Activated CD4-positive, alpha-beta T cell treated with anti-CD3 and anti-CD28 coated beads for 24 hours (primary cell): ENCODE measurements at regions not wholly inside any gene's neighbourhood (a gene's known extent, or its start where the extent isn't known, plus 50 kb on each side); places are given as distances from the start of the nearest gene placed in this dataset.
"Not testable (repeated sequence)": the region's sequence is repeated elsewhere in the genome, so short reads cannot be mapped to it uniquely, and the experiment has no call there.

Experiments used
- DNase-seq, 2 donors: peaks; one replicate each; pipeline ENCODE4 v3.0.0-alpha.2; 2020; ENCODE audit warnings: low read depth in 2 of 2

DNA sequence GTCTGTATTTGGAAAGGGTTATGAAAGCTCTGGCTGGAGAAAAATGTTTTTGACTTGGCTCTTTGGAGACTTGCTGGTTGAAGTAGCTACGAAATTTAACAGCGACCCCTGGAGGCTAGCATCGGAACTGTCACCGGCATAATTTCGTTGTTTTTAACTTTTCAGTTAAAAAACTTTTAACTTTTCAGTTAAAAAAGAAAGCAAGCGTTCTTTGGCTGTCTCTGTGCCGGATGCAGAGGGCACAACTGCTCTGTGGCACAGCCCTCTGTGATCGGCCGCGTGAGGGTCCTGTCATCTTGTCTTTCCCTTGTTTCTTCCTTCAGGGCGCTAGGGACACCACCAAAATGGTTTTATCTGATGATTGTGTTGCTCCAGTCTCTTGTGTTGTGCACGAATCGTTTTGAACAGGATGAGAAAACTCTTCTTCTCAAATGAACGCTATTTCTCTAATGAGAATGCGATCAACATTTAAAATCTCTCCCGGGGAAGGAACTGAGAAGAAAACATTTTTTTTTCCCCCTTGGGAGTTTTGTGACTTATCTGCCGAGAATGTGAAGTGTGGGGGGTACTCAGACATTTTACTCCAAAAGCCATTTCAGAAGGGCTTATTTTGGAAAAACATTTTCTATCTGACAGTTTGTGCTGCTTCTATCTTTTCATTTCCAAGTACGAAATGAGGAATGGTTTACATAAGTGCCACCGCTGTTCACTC, 57.1 kb downstream of the ADCYAP1 start:
- peak; percentile 13 to 27 for DNase-seq

DNA sequence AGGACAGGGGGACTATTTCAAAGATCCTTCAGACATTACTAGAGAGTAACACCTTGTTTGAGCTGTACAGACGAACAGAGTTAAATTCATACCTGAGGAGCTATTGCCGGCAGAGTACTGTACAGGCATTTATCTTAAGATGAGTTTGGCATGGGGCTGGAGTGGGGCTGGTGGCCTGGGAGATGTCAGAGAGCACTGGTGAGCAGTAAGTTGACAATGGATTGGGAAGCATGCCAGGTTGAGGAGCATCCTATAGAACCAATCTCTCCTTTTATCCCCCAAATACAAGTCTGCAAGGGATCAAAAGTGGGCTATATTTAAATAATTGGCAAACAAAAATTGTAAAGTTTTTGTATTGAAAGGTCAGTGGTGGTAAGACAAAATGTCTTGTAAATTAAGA, 58.6 kb downstream of the ADCYAP1 start:
- no peak for DNase-seq

DNA sequence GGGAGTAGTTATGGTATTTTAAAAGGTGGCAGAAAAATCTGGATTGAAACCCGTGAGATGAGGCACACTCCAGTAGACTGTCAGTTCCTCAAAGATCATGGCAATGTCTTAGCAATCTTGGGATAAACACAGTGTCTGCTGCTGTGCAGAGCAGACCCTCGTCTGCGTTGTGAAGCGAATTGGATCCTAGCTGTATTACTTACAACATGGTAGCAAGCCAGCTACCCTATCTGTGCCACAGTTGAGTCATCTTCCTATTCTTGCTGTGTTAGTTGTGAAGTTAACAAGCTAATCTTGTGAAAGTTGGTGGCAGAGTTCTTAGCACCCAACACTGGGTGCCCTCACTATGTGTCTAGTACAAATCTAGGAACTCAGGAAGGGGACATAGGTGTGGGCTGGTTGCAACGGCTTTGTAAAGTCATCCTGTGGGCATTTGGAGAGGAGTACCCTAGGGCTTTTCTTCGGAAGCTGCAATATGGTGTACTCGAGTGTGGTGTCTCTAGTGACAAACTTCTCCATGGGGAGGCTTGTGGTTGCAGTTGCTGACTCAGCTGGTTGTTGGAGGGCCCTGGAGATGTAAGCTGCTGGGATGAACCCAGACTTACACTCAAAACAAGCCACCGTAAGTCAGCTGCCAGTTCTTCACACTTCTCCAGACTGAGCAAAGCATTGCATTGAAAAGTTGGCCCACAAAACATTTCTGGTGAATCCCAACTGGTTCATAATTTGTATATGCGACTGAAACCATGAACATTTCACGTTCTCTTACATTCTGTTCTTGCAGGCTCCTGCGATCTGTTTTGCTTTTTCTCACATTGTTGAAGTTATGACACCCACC, 61.5 kb downstream of the ADCYAP1 start:
- no peak for DNase-seq

DNA sequence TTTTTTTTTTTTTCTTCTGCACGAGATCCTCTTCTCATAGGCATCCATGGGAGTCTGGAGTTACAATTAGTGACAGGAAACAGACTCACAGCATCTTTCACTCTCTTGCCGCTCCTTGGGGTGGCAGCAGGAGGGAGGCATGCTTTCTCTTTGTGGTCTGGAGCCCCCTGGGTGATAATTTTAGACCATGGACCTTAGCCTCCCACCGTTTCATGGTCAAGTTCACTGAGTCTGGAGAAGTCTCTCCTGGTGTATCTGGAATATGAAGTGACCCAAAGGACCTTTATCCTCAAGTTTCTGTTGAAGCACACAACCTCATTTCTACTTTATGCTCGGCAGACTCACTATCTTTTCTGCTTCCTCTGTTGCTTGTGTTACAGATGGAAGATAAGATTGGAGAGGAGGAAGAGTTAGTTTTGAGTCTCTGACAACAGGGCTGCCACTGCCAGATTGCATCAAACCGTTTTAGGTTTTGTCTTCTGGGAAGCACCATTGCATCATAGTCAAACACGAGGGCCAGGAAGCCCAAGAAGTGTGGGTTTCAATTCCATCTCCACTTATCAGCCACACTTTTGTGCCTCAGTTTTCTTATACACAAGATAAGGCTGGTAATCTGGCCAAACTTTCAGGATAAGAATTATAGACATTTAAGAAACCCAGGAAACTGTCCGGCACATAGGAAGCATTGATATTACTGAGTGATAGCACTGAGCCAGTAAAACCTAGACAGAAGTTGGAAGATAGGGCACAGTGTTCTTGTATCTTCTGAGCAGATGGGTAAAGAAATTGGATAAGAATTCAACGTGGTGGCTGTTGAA, 62.3 kb downstream of the ADCYAP1 start:
- DNase-seq, result no peak

DNA sequence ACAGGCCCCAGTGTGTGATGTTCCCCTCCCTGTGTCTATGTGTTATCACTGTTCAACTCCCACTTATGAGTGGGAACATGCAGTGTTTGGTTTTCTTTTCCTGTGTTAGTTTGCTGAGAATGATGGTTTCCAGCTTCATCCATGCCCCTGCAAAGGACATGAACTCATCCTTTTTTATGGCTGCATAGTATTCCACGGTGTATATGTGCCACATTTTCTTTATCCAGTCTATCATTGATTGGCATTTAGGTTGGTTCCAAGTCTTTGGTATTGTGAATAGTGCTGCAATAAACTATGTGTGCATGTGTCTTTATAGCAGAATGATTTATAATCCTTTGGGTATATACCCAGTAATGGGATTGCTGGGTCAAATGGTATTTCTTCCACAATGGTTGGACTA, 64.2 kb downstream of the ADCYAP1 start:
- DNase-seq, result not testable (repeated sequence)

DNA sequence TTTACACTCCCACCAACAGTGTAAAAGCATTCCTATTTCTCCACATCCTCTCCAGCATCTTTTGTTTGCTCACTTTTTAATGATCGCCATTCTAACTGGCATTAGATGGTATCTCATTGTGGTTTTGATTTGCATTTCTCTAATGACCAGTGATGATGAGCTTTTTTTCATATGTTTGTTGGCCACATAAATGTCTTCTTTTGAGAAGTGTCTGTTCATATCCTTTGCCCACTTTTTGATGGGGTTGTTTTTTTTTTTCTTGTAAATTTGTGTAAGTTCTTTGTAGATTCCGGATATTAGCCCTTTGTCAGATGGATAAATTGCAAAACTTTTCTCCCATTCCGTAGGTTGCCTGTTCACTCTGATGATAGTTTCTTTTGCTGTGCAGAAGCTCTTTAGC, 64.6 kb downstream of the ADCYAP1 start:
- not testable (repeated sequence) for DNase-seq

DNA sequence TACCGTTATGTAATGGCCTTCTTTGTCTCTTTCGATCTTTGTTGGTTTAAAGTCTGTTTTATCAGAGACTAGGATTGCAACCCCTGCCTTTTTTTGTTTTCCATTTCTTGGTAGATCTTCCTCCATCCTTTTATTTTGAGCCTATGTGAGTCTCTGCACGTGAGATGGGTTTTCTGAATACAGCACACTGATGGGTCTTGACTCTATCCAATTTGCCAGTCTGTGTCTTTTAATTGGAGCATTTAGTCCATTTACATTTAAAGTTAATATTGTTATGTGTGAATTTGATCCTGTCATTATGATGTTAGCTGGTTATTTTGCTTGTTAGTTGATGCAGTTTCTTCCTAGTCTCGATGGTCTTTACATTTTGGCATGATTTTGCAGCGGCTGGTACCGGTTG, 69.9 kb downstream of the ADCYAP1 start:
- not testable (repeated sequence) for DNase-seq

DNA sequence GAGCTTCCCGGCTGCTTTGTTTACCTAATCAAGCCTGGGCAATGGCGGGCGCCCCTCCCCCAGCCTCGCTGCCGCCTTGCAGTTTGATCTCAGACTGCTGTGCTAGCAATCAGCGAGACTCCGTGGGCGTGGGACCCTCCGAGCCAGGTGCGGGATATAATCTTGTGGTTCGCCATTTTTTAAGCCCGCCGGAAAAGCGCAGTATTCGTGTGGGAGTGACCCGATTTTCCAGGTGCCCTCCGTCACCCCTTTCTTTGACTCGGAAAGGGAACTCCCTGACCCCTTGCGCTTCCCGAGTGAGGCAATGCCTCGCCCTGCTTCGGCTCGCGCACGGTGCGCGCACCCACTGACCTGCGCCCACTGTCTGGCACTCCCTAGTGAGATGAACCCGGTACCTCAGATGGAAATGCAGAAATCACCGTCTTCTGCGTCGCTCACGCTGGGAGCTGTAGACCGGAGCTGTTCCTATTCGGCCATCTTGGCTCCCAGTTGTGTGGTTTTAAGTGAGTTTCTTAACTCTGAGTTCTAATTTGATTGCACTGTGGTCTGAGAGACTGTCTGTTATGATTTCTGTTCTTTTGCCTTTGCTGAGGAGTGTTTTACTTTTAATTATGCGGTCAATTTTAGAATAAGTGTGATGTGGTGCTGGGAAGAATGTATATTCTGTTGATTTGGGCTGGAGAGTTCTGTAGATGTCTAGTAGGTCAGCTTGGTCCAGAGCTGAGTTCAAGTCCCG, 71.9 kb downstream of the ADCYAP1 start:
- not testable (repeated sequence) for DNase-seq

DNA sequence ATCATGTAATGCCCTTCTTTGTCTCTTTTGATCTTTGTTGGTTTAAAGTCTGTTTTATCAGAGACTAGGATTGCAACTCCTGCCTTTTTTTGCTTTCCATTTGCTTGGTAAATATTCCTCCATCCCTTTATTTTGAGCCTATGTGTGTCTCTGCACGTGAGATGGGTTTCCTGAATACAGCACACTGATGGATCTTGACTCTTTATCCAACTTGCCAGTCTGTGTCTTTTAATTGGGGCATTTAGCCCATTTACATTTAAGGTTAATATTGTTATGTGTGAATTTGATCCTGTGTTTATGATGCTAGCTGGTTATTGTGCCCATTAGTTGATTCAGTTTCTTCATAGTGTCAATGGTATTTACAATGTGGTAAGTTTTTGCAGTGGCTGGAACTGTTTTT, 72.7 kb downstream of the ADCYAP1 start:
- DNase-seq, result not testable (repeated sequence)

DNA sequence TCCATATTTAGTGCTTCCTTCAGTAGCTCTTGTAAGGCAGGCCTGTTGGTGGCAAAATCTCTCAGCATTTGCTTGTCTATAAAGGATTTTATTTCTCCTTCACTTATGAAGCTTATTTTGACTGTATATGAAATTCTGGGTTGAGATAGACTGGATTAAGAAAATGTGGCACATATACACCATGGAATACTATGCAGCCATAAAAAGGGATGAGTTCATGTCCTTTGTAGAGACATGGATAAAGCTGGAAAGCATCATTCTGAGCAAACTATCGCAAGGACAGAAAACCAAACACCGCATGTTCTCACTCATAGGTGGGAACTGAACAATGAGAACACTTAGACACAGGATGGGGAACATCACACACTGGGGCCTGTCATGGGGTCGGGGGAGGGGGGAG, 73.1 kb downstream of the ADCYAP1 start:
- not testable (repeated sequence) for DNase-seq

DNA sequence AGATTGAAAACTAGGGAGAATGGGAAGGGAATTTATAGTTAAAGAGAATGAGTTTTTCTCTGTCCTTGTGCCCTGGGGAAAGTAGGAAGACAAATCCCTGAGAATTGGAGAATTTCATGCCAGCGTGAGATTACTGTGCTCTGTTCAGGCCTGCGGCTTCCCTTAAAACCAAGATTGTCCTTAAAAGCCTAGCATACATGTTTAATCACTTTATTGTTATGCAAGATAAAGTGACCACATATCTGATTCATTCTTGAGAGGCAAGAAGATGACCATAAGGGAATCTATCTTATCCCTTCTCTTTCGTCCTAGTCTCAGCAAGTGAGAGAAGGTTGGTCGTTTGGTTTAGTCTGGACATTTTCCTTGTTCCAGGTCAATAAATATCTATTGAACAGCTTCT, 75.9 kb downstream of the ADCYAP1 start:
- no peak for DNase-seq

DNA sequence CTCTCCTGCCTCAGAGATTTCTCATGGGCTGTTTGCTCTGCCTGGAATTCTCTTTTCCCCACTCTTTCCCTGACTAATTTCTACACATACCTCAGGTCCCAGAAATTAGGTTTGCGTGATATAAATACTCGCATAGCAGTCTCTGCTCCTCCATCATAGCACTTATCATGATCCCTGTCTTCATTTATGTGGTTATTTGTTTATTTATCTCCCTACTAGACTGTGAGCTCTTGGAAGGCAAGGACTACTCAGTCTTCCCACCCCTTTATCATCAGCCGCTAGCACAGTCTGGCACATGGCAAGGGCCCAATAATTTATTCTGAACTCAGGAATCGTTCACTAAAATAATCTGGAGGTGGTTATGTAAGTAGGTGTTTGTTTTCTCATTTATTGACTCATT, 79.3 kb downstream of the ADCYAP1 start:
- no peak for DNase-seq

DNA sequence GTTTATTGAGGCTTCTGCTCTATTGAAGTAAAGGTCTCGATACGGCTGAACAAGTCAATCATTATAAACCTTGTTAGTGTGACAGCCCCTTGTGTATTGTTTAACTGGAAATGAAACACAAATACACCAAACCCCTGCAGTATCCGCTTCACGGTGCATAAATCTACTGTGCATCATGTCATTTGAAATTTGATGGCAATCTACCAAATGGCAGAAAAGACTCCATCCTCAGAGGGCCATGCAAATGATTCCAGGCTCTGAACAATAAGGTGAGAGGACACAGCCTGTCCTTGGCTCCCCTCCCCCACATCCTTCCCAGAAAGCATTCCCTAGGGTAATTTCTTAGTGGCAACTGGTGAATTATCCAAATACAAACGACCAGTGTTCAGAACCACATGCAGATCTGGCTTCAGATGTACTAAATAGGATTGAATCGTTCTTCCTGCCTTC, 80.6 kb downstream of the ADCYAP1 start:
- DNase-seq, result no peak

DNA sequence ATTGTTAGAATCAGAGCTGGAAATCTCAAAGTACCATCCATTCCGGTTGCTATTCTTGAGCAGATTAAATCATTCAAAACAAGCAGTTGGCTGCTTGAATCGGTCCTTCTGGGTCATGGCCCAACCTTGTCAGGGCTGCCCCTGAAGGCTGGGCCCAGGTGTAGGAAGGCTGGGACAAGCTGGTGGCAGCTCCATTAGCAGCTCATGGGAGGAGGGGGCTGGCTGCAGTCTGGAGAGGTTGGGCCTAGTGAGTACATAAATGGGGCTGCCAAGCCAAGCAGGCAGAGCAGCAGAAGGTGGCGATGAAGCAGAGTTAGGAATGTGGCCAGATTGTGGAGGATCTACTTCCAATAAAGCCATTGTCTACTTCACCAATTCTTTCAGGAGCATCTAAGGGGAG, 81.4 kb downstream of the ADCYAP1 start:
- DNase-seq, result no peak

DNA sequence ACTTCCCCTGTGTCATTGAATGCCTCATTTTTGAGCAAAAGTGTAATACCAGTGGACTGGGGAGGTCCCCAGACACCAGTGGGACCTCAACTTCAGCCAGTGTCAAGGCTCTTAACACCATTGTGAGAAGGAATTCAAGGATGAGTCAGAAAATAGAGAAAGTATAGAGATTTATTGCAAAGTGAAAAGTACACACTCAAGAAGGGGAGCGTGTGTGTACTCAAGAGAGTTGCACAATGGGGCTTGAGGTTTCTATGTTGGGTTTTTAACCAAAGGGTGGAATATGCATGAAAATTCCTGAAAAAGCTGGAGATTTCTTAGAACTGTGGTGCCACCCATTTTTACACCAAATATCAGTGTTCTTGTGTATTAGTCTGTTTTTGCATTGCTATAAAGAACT, 81.9 kb downstream of the ADCYAP1 start:
- no peak for DNase-seq

DNA sequence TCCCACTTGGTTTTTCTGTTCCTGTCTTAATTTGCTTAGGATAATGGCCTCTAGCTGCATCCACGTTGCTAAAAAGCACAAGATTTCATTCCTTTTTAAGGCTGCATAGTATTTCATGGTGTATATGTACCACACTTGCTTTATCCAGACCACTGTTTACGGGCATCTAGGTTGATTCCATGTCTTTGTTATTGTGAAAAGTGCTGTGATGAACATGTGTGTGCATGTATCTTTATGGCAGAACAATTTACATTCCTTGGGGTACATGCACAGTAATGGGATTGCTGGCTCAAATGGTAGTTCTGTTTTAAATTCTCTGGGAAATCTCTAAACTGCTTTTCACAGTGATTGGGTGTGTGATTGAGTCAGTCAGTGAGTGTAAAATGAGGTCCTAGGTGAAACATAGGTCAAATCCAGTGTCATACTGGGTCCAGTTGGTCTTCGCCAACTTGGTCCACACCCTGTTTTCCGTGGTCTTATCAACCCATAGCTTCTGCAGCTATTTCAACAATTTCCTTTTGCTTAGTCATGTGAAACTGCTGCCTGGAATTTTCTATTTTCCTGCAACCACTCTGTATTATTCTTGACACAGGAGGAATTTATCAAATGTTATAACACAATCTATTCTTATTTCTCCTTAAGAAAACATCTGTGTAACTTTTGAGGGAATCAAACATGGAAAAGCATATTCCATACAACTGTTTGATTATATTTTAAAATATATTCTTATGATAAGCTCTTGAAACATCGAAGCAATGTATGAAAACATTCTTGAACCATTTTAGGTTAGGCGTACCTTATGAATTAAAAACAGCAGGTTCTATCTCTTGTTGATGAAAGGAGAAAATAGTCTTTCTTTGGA, 82.9 kb downstream of the ADCYAP1 start:
- no peak for DNase-seq

DNA sequence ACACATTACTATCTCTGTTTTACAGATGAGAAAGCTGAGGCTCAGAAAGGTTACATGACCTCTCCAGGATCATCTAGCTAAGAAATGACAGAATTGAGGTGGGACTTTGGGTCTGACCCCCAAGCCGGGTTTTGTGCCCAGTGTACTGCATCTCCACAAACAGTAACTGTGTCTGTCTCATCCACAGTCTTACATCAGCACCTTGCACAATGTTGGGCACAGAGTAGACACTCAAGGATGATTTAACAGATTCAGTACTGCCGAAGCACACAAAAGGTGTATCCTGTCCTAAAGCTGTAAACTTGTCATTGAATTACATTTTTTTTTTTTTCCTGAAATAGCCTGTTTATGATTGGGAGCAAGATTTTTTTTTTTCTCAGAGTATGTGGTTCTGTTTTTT, 84.8 kb downstream of the ADCYAP1 start:
- no peak for DNase-seq

DNA sequence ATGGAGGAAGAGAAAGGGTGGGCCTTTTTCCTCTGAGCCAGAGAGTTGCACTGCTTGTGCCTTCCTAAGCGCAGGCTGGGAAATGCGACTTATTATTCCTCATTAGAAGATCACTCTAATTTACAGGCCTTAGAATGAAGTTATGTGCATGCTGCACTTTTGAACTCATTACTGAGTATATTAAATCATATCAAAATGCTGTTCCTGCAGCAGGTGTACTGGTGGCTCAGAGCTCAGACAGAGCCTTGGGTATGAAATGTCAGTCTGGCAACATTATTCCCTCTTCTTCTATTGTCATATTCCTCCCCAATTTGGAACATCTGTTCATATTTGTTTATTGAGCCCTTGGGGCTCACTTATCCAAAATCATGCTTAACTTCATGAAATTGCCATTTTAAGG, 85.5 kb downstream of the ADCYAP1 start:
- DNase-seq, result no peak

DNA sequence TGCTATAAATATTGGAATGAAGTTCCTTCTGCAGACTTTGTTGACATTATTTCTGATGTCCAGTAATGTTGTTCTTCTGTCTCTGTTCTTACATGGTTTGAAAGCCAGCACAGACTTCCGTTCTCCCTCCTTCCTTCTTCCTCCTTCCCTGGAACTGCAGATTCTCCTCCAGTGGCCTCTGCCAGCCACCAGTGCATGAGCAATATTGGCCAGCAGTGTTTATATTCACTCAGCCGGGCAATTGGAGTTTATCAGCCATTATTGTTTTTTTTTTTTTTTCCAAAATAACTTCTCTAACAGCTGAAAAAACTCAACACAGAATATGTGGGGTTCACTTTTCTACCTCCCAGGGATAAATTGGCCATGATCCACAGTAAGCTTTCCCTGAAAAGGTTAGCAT, 86.8 kb downstream of the ADCYAP1 start:
- DNase-seq, result no peak

DNA sequence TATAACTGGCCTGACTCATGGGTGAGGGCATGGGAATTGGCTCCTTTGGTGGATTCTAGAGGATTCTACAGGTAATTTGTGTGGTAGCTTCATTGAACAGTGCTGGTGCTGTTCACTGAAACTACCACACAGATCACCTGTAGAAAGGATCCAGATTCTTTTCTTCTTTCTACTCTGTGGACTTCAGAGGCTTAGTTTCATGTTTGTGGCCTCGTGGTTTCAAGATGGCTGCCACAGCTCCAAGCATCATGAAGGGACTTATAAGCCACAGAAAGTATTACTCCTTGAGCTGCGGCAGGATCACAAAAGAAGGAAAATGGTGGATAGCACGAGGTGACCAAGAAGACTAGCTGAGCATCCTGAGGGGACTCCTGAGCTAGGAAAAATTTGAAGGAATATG, 88.9 kb downstream of the ADCYAP1 start:
- no peak for DNase-seq

DNA sequence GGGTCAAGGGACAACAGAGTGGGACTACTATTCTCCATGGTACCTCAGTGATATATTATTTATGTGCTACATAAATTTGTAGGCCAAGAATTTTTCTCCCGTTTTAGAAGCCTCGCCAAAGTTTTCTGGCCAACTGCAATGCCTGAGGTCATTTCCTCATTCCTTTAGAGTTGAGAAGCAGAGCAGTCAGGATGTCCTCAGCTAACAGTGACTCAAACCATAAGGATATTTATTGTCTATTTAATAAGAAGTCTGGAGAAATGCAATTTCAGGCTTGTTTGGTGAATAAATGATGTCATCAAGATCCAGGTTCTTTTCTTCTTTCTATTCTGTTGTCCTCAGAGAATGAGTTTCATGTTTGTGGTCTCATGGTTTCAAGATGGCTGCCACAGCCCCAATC, 91.0 kb downstream of the ADCYAP1 start:
- no peak for DNase-seq
